HCT116 (cell line): ENCODE measurements at regions not wholly inside any gene's neighbourhood (a gene's known extent, or its start where the extent isn't known, plus 50 kb on each side); places are given as distances from the start of the nearest gene placed in this dataset.

Source experiments
- ATAC-seq: fragments of 200-7000 bp; cut with Tn5 transposase; 2 replicates; pipeline ENCODE4 v1.9.1; 2020; ENCODE audit warnings: mild to moderate bottlenecking, moderate library complexity
- BruUV-seq: library from RNA; stranded (reverse); fragments of 400-500 nt; replicated peaks from 2 replicates; lab custom pipeline; 2021; lab: Mats Ljungman, UMichigan
- CTCF ChIA-PET: fragments of 300-600 bp; sonication (Branson Sonifier 250); formaldehyde crosslinking; loops from one replicate; lab custom pipeline; 2021; ENCODE audit warnings: antibody characterized with exemption; lab: Charles Lee
- POLR2A ChIA-PET: fragments of 300-600, 350-600 bp; sonication (Branson Sonifier 250); formaldehyde crosslinking; loops from one replicate; lab custom pipeline; 2021; ENCODE audit warnings: antibody characterized with exemption; lab: Charles Lee
- RAD21 ChIA-PET, 2 experiments: fragments of 300-600 bp; sonication (Branson Sonifier 250); formaldehyde crosslinking; loops; one replicate each; lab custom pipeline; 2023; ENCODE audit warnings: low total read pairs in 2 of 2; ENCODE audit not compliant: uncharacterized antibody in 2 of 2, unreplicated experiment in 2 of 2, low non-redundant PET in 1 of 2; lab: Charles Lee
- DNase-seq: peaks from one replicate; pipeline ENCODE4 v3.0.0-alpha.2; 2010; ENCODE audit warnings: low read depth, low spot score
- H2AFZ ChIP-seq: fragments of 200-600 bp; shearing (Covaris generic), sonication (generic); 2 replicates; pipeline ENCODE4 v1.6.1; 2017; ENCODE audit warnings: low read depth, mixed run types, mixed read lengths, antibody characterized with exemption, low read length; ENCODE audit not compliant: poor library complexity, severe bottlenecking
- H3K27ac ChIP-seq: 2 replicates; pipeline ENCODE4 v1.5.1; 2012; ENCODE audit warnings: low read depth, low read length
- H3K27me3 ChIP-seq: fragments of 200-600 bp; sonication (generic); 2 replicates; pipeline ENCODE4 v1.6.1; 2016; ENCODE audit warnings: mixed run types, low read length, mixed read lengths; ENCODE audit not compliant: insufficient read depth
- H3K36me3 ChIP-seq, 2 experiments: fragments of 200-500 bp in 1 of 2; fragments of 200-600 bp in 1 of 2; sonication (Bioruptor generic) in 1 of 2; sonication (generic) in 1 of 2; 2 replicates each; pipeline versions ENCODE4 v1.5.1 to v1.6.1; 2014 to 2016; ENCODE audit warnings: low read length in 2 of 2, inconsistent platforms in 1 of 2, mixed read lengths in 1 of 2, mixed run types in 1 of 2; ENCODE audit not compliant: insufficient read depth in 2 of 2, control insufficient read depth in 1 of 2
- H3K4me1 ChIP-seq, 2 experiments: fragments of 200-600 bp in 1 of 2; sonication (generic) in 1 of 2; 2 replicates each; pipeline versions ENCODE4 v1.5.1 to v1.6.1; 2012 to 2017; ENCODE audit warnings: low read length in 2 of 2, inconsistent platforms in 1 of 2, mild to moderate bottlenecking in 1 of 2, mixed read lengths in 1 of 2, mixed run types in 1 of 2, moderate library complexity in 1 of 2; ENCODE audit not compliant: insufficient read depth in 2 of 2, control insufficient read depth in 1 of 2
- H3K4me2 ChIP-seq: fragments of 200-600 bp; sonication (generic); 2 replicates; pipeline ENCODE4 v1.6.1; 2017; ENCODE audit warnings: mixed run types, low read length, mixed read lengths
- H3K4me3 ChIP-seq, 2 experiments: fragments of 200-600 bp in 1 of 2; sonication (generic) in 1 of 2; replicated peaks in 1 of 2; 2 replicates each; pipeline ENCODE4 v1.5.1; 2011 to 2016; ENCODE audit warnings: low read length in 2 of 2, control low read depth in 1 of 2, low read depth in 1 of 2, mild to moderate bottlenecking in 1 of 2, mixed read lengths in 1 of 2, mixed run types in 1 of 2
- H3K79me2 ChIP-seq: fragments of 200-600 bp; sonication (generic); 2 replicates; pipeline ENCODE4 v1.6.1; 2017; ENCODE audit warnings: mild to moderate bottlenecking, mixed run types, low read length, moderate library complexity, mixed read lengths; ENCODE audit not compliant: insufficient read depth
- H3K9ac ChIP-seq: fragments of 200-600 bp; sonication (generic); 2 replicates; pipeline ENCODE4 v1.6.1; 2016; ENCODE audit warnings: low read length, mixed read lengths
- H3K9me2 ChIP-seq: fragments of 200-600 bp; sonication (generic), shearing (Covaris generic); 2 replicates; pipeline ENCODE4 v1.6.1; 2017; ENCODE audit warnings: mixed run types, mild to moderate bottlenecking, moderate library complexity; ENCODE audit not compliant: insufficient read depth
- H3K9me3 ChIP-seq, 2 experiments: fragments of 200-500 bp in 1 of 2; fragments of 200-600 bp in 1 of 2; sonication (Bioruptor generic) in 1 of 2; sonication (generic) in 1 of 2; 2 replicates each; pipeline ENCODE4 v1.6.1; 2014 to 2017; ENCODE audit warnings: low read length in 2 of 2, mixed read lengths in 2 of 2, inconsistent platforms in 1 of 2, low read depth in 1 of 2, mild to moderate bottlenecking in 1 of 2, mixed run types in 1 of 2, moderate library complexity in 1 of 2; ENCODE audit not compliant: control insufficient read depth in 1 of 2, insufficient read depth in 1 of 2
- H4K20me1 ChIP-seq: fragments of 200-600 bp; sonication (generic), shearing (Covaris generic); 2 replicates; pipeline ENCODE4 v1.6.1; 2017; ENCODE audit warnings: mixed run types, mild to moderate bottlenecking, moderate library complexity; ENCODE audit not compliant: insufficient read depth
- ATF3 ChIP-seq: IDR thresholded peaks from 2 replicates; pipeline ENCODE4 v1.6.1; 2012
- CBX3 ChIP-seq: IDR thresholded peaks from 2 replicates; pipeline ENCODE4 v1.6.1; 2012; ENCODE audit warnings: low read depth
- EGR1 ChIP-seq: IDR thresholded peaks from 2 replicates; pipeline ENCODE4 v1.6.1; 2012; ENCODE audit warnings: low read depth
- ELF1 ChIP-seq: IDR thresholded peaks from 2 replicates; pipeline ENCODE4 v1.6.1; 2012; ENCODE audit warnings: low read depth, borderline replicate concordance
- EZH2phosphoT487 ChIP-seq: fragments of 200-600 bp; IDR thresholded peaks from 2 replicates; pipeline ENCODE4 v1.6.1; 2018; ENCODE audit warnings: antibody characterized with exemption, borderline replicate concordance
- FOSL1 ChIP-seq: IDR thresholded peaks from 2 replicates; pipeline ENCODE4 v1.6.1; 2012; ENCODE audit warnings: low read depth
- JUND ChIP-seq: IDR thresholded peaks from 2 replicates; pipeline ENCODE4 v1.6.1; 2012
- MAX ChIP-seq: IDR thresholded peaks from 2 replicates; pipeline ENCODE4 v1.6.1; 2012
- POLR2AphosphoS5 ChIP-seq: IDR thresholded peaks from 2 replicates; pipeline ENCODE4 v1.6.1; 2011; ENCODE audit warnings: mild to moderate bottlenecking, low read depth, low read length, moderate library complexity
- RAD21 ChIP-seq: IDR thresholded peaks from 2 replicates; pipeline ENCODE4 v1.6.1; 2012; ENCODE audit warnings: low read depth, mild to moderate bottlenecking
- SIN3A ChIP-seq: IDR thresholded peaks from 2 replicates; pipeline ENCODE4 v1.6.1; 2012; ENCODE audit warnings: low read depth
- SP1 ChIP-seq: IDR thresholded peaks from 2 replicates; pipeline ENCODE4 v1.6.1; 2012; ENCODE audit warnings: low read depth
- YY1 ChIP-seq: IDR thresholded peaks from 2 replicates; pipeline ENCODE4 v1.6.1; 2011; ENCODE audit warnings: low read length, low read depth, moderate library complexity, mild to moderate bottlenecking; ENCODE audit not compliant: insufficient replicate concordance; ENCODE audit errors: extremely low read depth
- ZFX ChIP-seq: fragments of 450-650 bp; IDR thresholded peaks from 2 replicates; pipeline ENCODE4 v1.6.1; 2017
- ZNF274 ChIP-seq: fragments of 200-500 bp; sonication (Bioruptor generic); IDR thresholded peaks from 2 replicates; pipeline ENCODE4 v1.6.1; 2014; ENCODE audit warnings: mild to moderate bottlenecking, low read depth, low read length, inconsistent platforms
- intact Hi-C: fragments of 100-400 bp; cut with micrococcal nuclease; formaldehyde crosslinking; loops from 2 replicates; pipeline ENCODE4 v1.10.0; 2022

GRCh38 chr4:144384408-144384807 lies 243.9 kb upstream of the GYPA start:
- H2AFZ ChIP-seq = no peak overlapping the region
- no peak overlapping the region for H3K4me2 ChIP-seq
- no peak for TF ChIP-seq YY1
- no peak for TF ChIP-seq RAD21
- no peak for TF ChIP-seq EZH2phosphoT487
- no peak for TF ChIP-seq MAX
- TF ChIP-seq ZFX = no peak
- no peak for TF ChIP-seq ATF3
- H3K9me2 ChIP-seq = peaks cover 6% of the 10 kb centered on the region; the same call in 1 of the 2 replicates
- no peak overlapping the region for H3K27ac ChIP-seq
- no peaks in the 10 kb centered on the region for H3K9me3 ChIP-seq
- DNase-seq = no peak
- ATAC-seq = no peak
- ChIA-PET RAD21 (no interaction called here), CTCF (no interaction called here), POLR2A (no interaction called here)
- H3K79me2 ChIP-seq = no peaks in the 10 kb centered on the region
- H3K36me3 ChIP-seq = no peaks in the 10 kb centered on the region
- H3K27me3 ChIP-seq = no peaks in the 10 kb centered on the region
- no peak overlapping the region for H3K4me3 ChIP-seq
- no peaks in the 10 kb centered on the region for H3K4me1 ChIP-seq
- H3K9ac ChIP-seq = no peak overlapping the region
- intact Hi-C loops = no loop called here
- no TSS peak for BruUV-seq
- no peaks in the 10 kb centered on the region for H4K20me1 ChIP-seq

GRCh38 chr4:144399927-144400326 lies 246.0 kb upstream of the HHIP start:
- TF ChIP-seq ZNF274 (no peak), FOSL1 (peak; percentile 46), SIN3A (0 out of 2 replicates have a peak, but pooled peaks have one; percentile 35), CBX3 (peak; percentile 57), POLR2AphosphoS5 (0 out of 2 replicates have a peak, but pooled peaks have one; percentile 22), ELF1 (no peak), SP1 (0 out of 2 replicates have a peak, but pooled peaks have one; percentile 13), RAD21 (no peak), JUND (peak; percentile 57; the same call in 1 of the 2 replicates), EGR1 (no peak)
- Histone ChIP-seq H2AFZ (no peak overlapping the region), H3K4me3 (no peak overlapping the region), H3K9me2 (no peaks in the 10 kb centered on the region), H3K79me2 (no peaks in the 10 kb centered on the region), H3K9me3 (no peaks in the 10 kb centered on the region), H3K4me1 (peaks cover 2 to 9% of the 10 kb centered on the region in 2 experiments; a peak in 3 of 4 replicates), H3K27me3 (no peaks in the 10 kb centered on the region), H3K36me3 (no peaks in the 10 kb centered on the region), H3K27ac (no peak overlapping the region), H4K20me1 (no peaks in the 10 kb centered on the region), H3K4me2 (peak overlapping the region; percentile 24; the same call in 1 of the 2 replicates), H3K9ac (no peak overlapping the region)
- peak; percentile 91 for ATAC-seq
- intact Hi-C loops = no loop called here
- CTCF ChIA-PET = no interaction called here
- peak; percentile 52 for DNase-seq
- BruUV-seq = no TSS peak
- RAD21 ChIA-PET = no interaction called here
- POLR2A ChIA-PET = no interaction called here
